HG03025 (cell line): ENCODE measurements at regions not wholly inside any gene's neighbourhood (a gene's known extent, or its start where the extent isn't known, plus 50 kb on each side); places are given as distances from the start of the nearest gene placed in this dataset.
"Not testable (repeated sequence)": the region's sequence is repeated elsewhere in the genome, so short reads cannot be mapped to it uniquely, and the experiment has no call there.

Experiments used
- ATAC-seq: cut with Tn5 transposase; IDR thresholded peaks from one replicate; pipeline ENCODE4 v1.9.1; 2021; ENCODE audit warnings: mild to moderate bottlenecking, moderate library complexity; ENCODE audit not compliant: unreplicated experiment, low FRiP score

GRCh38 chr10:61195211-61195610 is 251.2 kb upstream of the RHOBTB1 start:
- ATAC-seq = no peak

GRCh38 chr10:61192589-61192988 is 248.6 kb upstream of the RHOBTB1 start:
- not testable (repeated sequence) for ATAC-seq

- ATAC-seq = no peak
These were observed 248.1 kb upstream of the RHOBTB1 start for GRCh38 chr10:61192042-61192441.

GRCh38 chr10:61189912-61190311 is 245.9 kb upstream of the RHOBTB1 start:
- no peak for ATAC-seq

GRCh38 chr10:61188691-61189090 is 244.7 kb upstream of the RHOBTB1 start:
- no peak for ATAC-seq

- no peak for ATAC-seq
These were observed 244.1 kb upstream of the RHOBTB1 start for GRCh38 chr10:61188101-61188500.

- ATAC-seq = no peak
These were observed 243.6 kb upstream of the RHOBTB1 start for GRCh38 chr10:61187601-61188000.

GRCh38 chr10:61186408-61186807 is 242.4 kb upstream of the RHOBTB1 start:
- no peak for ATAC-seq

- no peak for ATAC-seq
These were observed 240.4 kb upstream of the RHOBTB1 start for GRCh38 chr10:61184429-61184828.

GRCh38 chr10:61183967-61184366 is 240.0 kb upstream of the RHOBTB1 start:
- no peak for ATAC-seq

- no peak for ATAC-seq
These were observed 237.8 kb upstream of the RHOBTB1 start for GRCh38 chr10:61181832-61182231.

- no peak for ATAC-seq
These were observed 235.8 kb upstream of the RHOBTB1 start for GRCh38 chr10:61179771-61180170.

- ATAC-seq = no peak
These were observed 232.4 kb upstream of the RHOBTB1 start for GRCh38 chr10:61176424-61176823.

GRCh38 chr10:61175316-61175715 is 231.3 kb upstream of the RHOBTB1 start:
- ATAC-seq = no peak

GRCh38 chr10:61173450-61173849 is 229.5 kb upstream of the RHOBTB1 start:
- ATAC-seq = no peak

- ATAC-seq = no peak
These were observed 228.4 kb upstream of the RHOBTB1 start for GRCh38 chr10:61172182-61172926.

- no peak for ATAC-seq
These were observed 226.6 kb upstream of the RHOBTB1 start for GRCh38 chr10:61170594-61170993.

GRCh38 chr10:61169294-61169693 is 225.3 kb upstream of the RHOBTB1 start:
- no peak for ATAC-seq

- ATAC-seq = no peak
These were observed 222.5 kb upstream of the RHOBTB1 start for GRCh38 chr10:61166489-61166888.

- ATAC-seq = no peak
These were observed 222.1 kb upstream of the RHOBTB1 start for GRCh38 chr10:61166065-61166464.

GRCh38 chr10:61164458-61165160 is 220.6 kb upstream of the RHOBTB1 start:
- no peak for ATAC-seq

- ATAC-seq = no peak
These were observed 219.4 kb upstream of the RHOBTB1 start for GRCh38 chr10:61163403-61163802.
